GM12878 (cell line): ENCODE measurements at regions not wholly inside any gene's neighbourhood (a gene's known extent, or its start where the extent isn't known, plus 50 kb on each side); places are given as distances from the start of the nearest gene placed in this dataset.

Source experiments
- BACH1 ChIP-seq: fragments of 450-650 bp; IDR thresholded peaks from 2 replicates; pipeline ENCODE4 v1.6.1; 2017; ENCODE audit warnings: mild to moderate bottlenecking, borderline replicate concordance
- CBX5 ChIP-seq: sonication (generic); IDR thresholded peaks from 2 replicates; pipeline ENCODE4 v1.6.1; 2016; ENCODE audit warnings: low read depth, moderate library complexity, mild to moderate bottlenecking, inconsistent platforms
- GABPA ChIP-seq: IDR thresholded peaks from 2 replicates; pipeline ENCODE4 v1.6.1; 2014; ENCODE audit warnings: antibody characterized with exemption, low read depth, mild to moderate bottlenecking, inconsistent platforms
- IKZF1 ChIP-seq: fragments of 450-650 bp; conservative IDR thresholded peaks from 2 replicates; pipeline ENCODE4 v1.6.1; 2017; ENCODE audit warnings: antibody characterized with exemption, mild to moderate bottlenecking
- MTA3 ChIP-seq: IDR thresholded peaks from 2 replicates; pipeline ENCODE4 v1.6.1; 2012; ENCODE audit warnings: low read length, inconsistent platforms, borderline replicate concordance
- NKRF ChIP-seq: fragments of 450-650 bp; conservative IDR thresholded peaks from 2 replicates; pipeline ENCODE4 v1.6.1; 2017; ENCODE audit warnings: mild to moderate bottlenecking, moderate library complexity
- RBBP5 ChIP-seq: fragments of 200-600 bp; sonication (generic); conservative IDR thresholded peaks from 2 replicates; pipeline ENCODE4 v1.6.1; 2016
- SPI1 ChIP-seq: IDR thresholded peaks from 2 replicates; pipeline ENCODE4 v1.6.1; 2011; ENCODE audit warnings: low read depth, mild to moderate bottlenecking, low read length, moderate library complexity, borderline replicate concordance; ENCODE audit not compliant: insufficient read depth
- TCF12 ChIP-seq: IDR thresholded peaks from 2 replicates; pipeline ENCODE4 v1.6.1; 2011; ENCODE audit warnings: low read depth, mild to moderate bottlenecking, low read length
- ZBTB40 ChIP-seq: fragments of 450-650 bp; IDR thresholded peaks from 2 replicates; pipeline ENCODE4 v1.6.1; 2016; ENCODE audit warnings: mild to moderate bottlenecking, moderate library complexity, borderline replicate concordance

- peak; percentile 17; the same call in 1 of the 2 replicates for TF ChIP-seq ZBTB40
- TF ChIP-seq GABPA: no peak
- TF ChIP-seq BACH1: no peak
- no peak for TF ChIP-seq CBX5
- TF ChIP-seq SPI1: peak; percentile 3; the same call in 1 of the 2 replicates
- no peak for TF ChIP-seq RBBP5
- 0 out of 2 replicates have a peak, but pooled peaks have one; percentile 12 for TF ChIP-seq TCF12
- TF ChIP-seq MTA3: no peak
- TF ChIP-seq IKZF1: peak; percentile 71
- no peak for TF ChIP-seq NKRF
These were observed 129.5 kb upstream of the ID2 start (continued) for GRCh38 chr2:8552293-8552801.
